Astrocyte (in vitro differentiated cells and primary cell): ENCODE measurements at regions not wholly inside any gene's neighbourhood (a gene's known extent, or its start where the extent isn't known, plus 50 kb on each side); places are given as distances from the start of the nearest gene placed in this dataset.
A peak's percentile ranks its signal among the peaks of the same experiment; 100 is the strongest.

Experiments
- DNase-seq: peaks from one replicate; pipeline ENCODE4 v3.0.0-alpha.2; 2010; ENCODE audit warnings: low read depth
- FAIRE-seq: peaks from 2 replicates; lab custom pipeline; 2011; peaks lifted over from hg19 to GRCh38; lab: Jason Lieb, UNC
- H2AFZ ChIP-seq: 2 replicates; pipeline ENCODE4 v1.6.0; 2012; ENCODE audit warnings: low read depth, low read length, inconsistent platforms
- H3K27ac ChIP-seq: 2 replicates; pipeline ENCODE4 v1.5.1; 2011; ENCODE audit warnings: low read depth, low read length, inconsistent platforms
- H3K27me3 ChIP-seq: 2 replicates; pipeline ENCODE4 v1.6.0; 2011; ENCODE audit warnings: low read length, inconsistent platforms; ENCODE audit not compliant: insufficient read depth
- H3K36me3 ChIP-seq: 2 replicates; pipeline ENCODE4 v1.5.1; 2011; ENCODE audit warnings: low read length, inconsistent platforms; ENCODE audit not compliant: insufficient read depth
- H3K4me1 ChIP-seq: 2 replicates; pipeline ENCODE4 v1.5.1; 2011; ENCODE audit warnings: low read length, inconsistent platforms; ENCODE audit not compliant: insufficient read depth
- H3K4me2 ChIP-seq: 2 replicates; pipeline ENCODE4 v1.6.0; 2012; ENCODE audit warnings: low read length, inconsistent platforms
- H3K4me3 ChIP-seq: 2 replicates; pipeline ENCODE4 v1.5.1; 2011; ENCODE audit warnings: low read depth, mild to moderate bottlenecking, low read length, inconsistent platforms; ENCODE audit not compliant: insufficient read depth
- H3K79me2 ChIP-seq: 2 replicates; pipeline ENCODE4 v1.6.0; 2012; ENCODE audit warnings: mild to moderate bottlenecking, low read length, inconsistent platforms; ENCODE audit not compliant: insufficient read depth
- H3K9ac ChIP-seq: 2 replicates; pipeline ENCODE4 v1.6.0; 2012; ENCODE audit warnings: mild to moderate bottlenecking, low read length, inconsistent platforms
- H3K9me3 ChIP-seq: 2 replicates; pipeline ENCODE4 v1.5.1; 2012; ENCODE audit warnings: low read depth, mild to moderate bottlenecking, low read length, inconsistent platforms; ENCODE audit not compliant: insufficient read depth
- H4K20me1 ChIP-seq: 2 replicates; pipeline ENCODE4 v1.6.0; 2012; ENCODE audit warnings: low read length, inconsistent platforms; ENCODE audit not compliant: insufficient read depth
- H3K27ac Mint-ChIP-seq: one replicate; pipeline ENCODE4 v1.8.0; 2021; ENCODE audit warnings: mild to moderate bottlenecking, mixed read lengths; ENCODE audit not compliant: unreplicated experiment
- H3K27me3 Mint-ChIP-seq: one replicate; pipeline ENCODE4 v1.8.0; 2021; ENCODE audit warnings: low read depth, mixed read lengths; ENCODE audit not compliant: unreplicated experiment
- H3K36me3 Mint-ChIP-seq: one replicate; pipeline ENCODE4 v1.8.0; 2021; ENCODE audit warnings: low read depth, mixed read lengths; ENCODE audit not compliant: unreplicated experiment
- H3K4me1 Mint-ChIP-seq: one replicate; pipeline ENCODE4 v1.8.0; 2021; ENCODE audit warnings: low read depth, mixed read lengths; ENCODE audit not compliant: unreplicated experiment
- H3K4me3 Mint-ChIP-seq: one replicate; pipeline ENCODE4 v1.8.0; 2021; ENCODE audit warnings: mild to moderate bottlenecking, moderate library complexity, mixed read lengths; ENCODE audit not compliant: unreplicated experiment
- H3K9me3 Mint-ChIP-seq: one replicate; pipeline ENCODE4 v1.8.0; 2021; ENCODE audit warnings: mild to moderate bottlenecking, mixed read lengths; ENCODE audit not compliant: unreplicated experiment
- EZH2 ChIP-seq: IDR thresholded peaks from 2 replicates; pipeline ENCODE4 v1.6.1; 2012; ENCODE audit warnings: mild to moderate bottlenecking, low read length, inconsistent platforms; ENCODE audit not compliant: insufficient read depth
- TF ChIP-seq, protein P1 (sequence below): IDR thresholded peaks from 2 replicates; pipeline ENCODE4 v1.5.1; 2011; ENCODE audit warnings: low read depth, mild to moderate bottlenecking, inconsistent platforms, low read length, moderate library complexity; ENCODE audit not compliant: insufficient read depth

- H3K27me3 ChIP-seq, result no peaks in the 10 kb centered on the region
- DNase-seq (no peak), FAIRE-seq (peak; percentile 56)
- no peak overlapping the region for H3K4me2 ChIP-seq
- no peak for TF ChIP-seq EZH2
- Mint-ChIP-seq H3K27ac (no peak overlapping the region), H3K4me1 (peaks cover 2% of the 10 kb centered on the region), H3K9me3 (no peaks in the 10 kb centered on the region), H3K36me3 (no peaks in the 10 kb centered on the region), H3K4me3 (no peak overlapping the region), H3K27me3 (no peaks in the 10 kb centered on the region)
- H3K4me1 ChIP-seq, result no peaks in the 10 kb centered on the region
- no peak overlapping the region for H3K4me3 ChIP-seq
- no peaks in the 10 kb centered on the region for H3K79me2 ChIP-seq
- no peaks in the 10 kb centered on the region for H4K20me1 ChIP-seq
- no peak overlapping the region for H2AFZ ChIP-seq
- H3K27ac ChIP-seq, result no peak overlapping the region
- H3K36me3 ChIP-seq, result no peaks in the 10 kb centered on the region
- no peaks in the 10 kb centered on the region for H3K9me3 ChIP-seq
- H3K9ac ChIP-seq, result no peak overlapping the region
These were observed 58.6 kb downstream of the MAGEA10 start for GRCh38 chrX:152079768-152080167.

DNA sequence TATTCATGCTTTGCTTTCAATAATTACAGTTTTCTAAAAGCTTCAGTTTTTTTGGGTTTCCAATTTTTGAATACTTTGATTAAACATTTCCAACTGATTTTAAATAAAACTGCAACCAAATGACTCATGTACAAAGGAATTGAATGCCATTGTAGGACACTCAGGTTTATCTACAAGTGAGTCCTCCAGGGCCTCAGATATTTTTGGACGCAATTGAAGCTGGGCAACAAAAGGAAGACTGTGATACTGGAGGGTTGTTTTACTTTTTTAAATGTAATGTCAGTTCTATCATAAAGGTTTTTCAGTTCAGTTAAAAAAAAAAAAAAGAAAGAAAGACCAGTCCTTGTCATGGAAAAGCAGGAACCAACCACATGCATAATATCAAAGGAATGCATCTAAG is 64.2 kb downstream of the MAGEA10 start:
- Histone ChIP-seq H3K27me3 (no peaks in the 10 kb centered on the region), H3K9me3 (no peaks in the 10 kb centered on the region), H3K4me3 (no peak overlapping the region), H4K20me1 (no peaks in the 10 kb centered on the region), H3K9ac (no peak overlapping the region), H3K36me3 (no peaks in the 10 kb centered on the region), H2AFZ (no peak overlapping the region), H3K27ac (no peak overlapping the region), H3K79me2 (no peaks in the 10 kb centered on the region), H3K4me1 (peaks cover 7% of the 10 kb centered on the region), H3K4me2 (no peak overlapping the region)
- H3K36me3 Mint-ChIP-seq, result no peaks in the 10 kb centered on the region
- H3K4me3 Mint-ChIP-seq, result no peak overlapping the region
- no peak overlapping the region for H3K27ac Mint-ChIP-seq
- no peak for TF ChIP-seq EZH2
- TF ChIP-seq, protein P1, sequence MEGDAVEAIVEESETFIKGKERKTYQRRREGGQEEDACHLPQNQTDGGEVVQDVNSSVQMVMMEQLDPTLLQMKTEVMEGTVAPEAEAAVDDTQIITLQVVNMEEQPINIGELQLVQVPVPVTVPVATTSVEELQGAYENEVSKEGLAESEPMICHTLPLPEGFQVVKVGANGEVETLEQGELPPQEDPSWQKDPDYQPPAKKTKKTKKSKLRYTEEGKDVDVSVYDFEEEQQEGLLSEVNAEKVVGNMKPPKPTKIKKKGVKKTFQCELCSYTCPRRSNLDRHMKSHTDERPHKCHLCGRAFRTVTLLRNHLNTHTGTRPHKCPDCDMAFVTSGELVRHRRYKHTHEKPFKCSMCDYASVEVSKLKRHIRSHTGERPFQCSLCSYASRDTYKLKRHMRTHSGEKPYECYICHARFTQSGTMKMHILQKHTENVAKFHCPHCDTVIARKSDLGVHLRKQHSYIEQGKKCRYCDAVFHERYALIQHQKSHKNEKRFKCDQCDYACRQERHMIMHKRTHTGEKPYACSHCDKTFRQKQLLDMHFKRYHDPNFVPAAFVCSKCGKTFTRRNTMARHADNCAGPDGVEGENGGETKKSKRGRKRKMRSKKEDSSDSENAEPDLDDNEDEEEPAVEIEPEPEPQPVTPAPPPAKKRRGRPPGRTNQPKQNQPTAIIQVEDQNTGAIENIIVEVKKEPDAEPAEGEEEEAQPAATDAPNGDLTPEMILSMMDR, result no peak
- peaks cover 9% of the 10 kb centered on the region for H3K4me1 Mint-ChIP-seq
- FAIRE-seq (peak; percentile 99), DNase-seq (peak; percentile 15)
- no peaks in the 10 kb centered on the region for H3K9me3 Mint-ChIP-seq
- no peaks in the 10 kb centered on the region for H3K27me3 Mint-ChIP-seq

- Histone ChIP-seq H2AFZ (no peak overlapping the region), H3K27ac (no peak overlapping the region), H3K79me2 (no peaks in the 10 kb centered on the region), H3K36me3 (no peaks in the 10 kb centered on the region), H4K20me1 (no peaks in the 10 kb centered on the region), H3K4me3 (no peak overlapping the region), H3K27me3 (no peaks in the 10 kb centered on the region), H3K9me3 (no peaks in the 10 kb centered on the region), H3K4me2 (peak overlapping the region; percentile 9), H3K4me1 (peaks cover 7% of the 10 kb centered on the region), H3K9ac (no peak overlapping the region)
- H3K27ac Mint-ChIP-seq, result no peak overlapping the region
- H3K9me3 Mint-ChIP-seq, result no peaks in the 10 kb centered on the region
- H3K4me1 Mint-ChIP-seq, result peaks cover 9% of the 10 kb centered on the region
- no peaks in the 10 kb centered on the region for H3K27me3 Mint-ChIP-seq
- no peak overlapping the region for H3K4me3 Mint-ChIP-seq
- no peaks in the 10 kb centered on the region for H3K36me3 Mint-ChIP-seq
- peak; percentile 97 for FAIRE-seq
- TF ChIP-seq, protein P1, result no peak
- TF ChIP-seq EZH2, result no peak
- DNase-seq, result peak; percentile 90
These were observed 66.1 kb downstream of the MAGEA10 start for GRCh38 chrX:152072236-152072635.
